ENCODE measurements at regions not wholly inside any gene's neighbourhood (a gene's known extent, or its start where the extent isn't known, plus 50 kb on each side); places are given as distances from the start of the nearest gene placed in this dataset.

GRCh38 chr2:64361151-64361938 lies 92.6 kb upstream of the LGALSL start:
- intact Hi-C loops (cut with micrococcal nuclease) = loop anchor here (10.0 kb wide), 1 partner anchor 63 kb away; no protein-coding TSS in a partner anchor
- no peak overlapping the region for H3K4me3 ChIP-seq (ENCODE audit: control extremely low read depth in 1 of 5, extremely low read depth in 1 of 5, insufficient read depth in 1 of 5, low read depth in 2 of 5, low read length in 4 of 5)
- H3K4me3 Mint-ChIP-seq = no peak overlapping the region
- ChIA-PET CTCF (no interaction called here), POLR2A (no interaction called here)
- H3K4me1 Mint-ChIP-seq = peaks cover 11% of the 10 kb centered on the region
- ATAC-seq (ENCODE audit: low read depth) = no peak
- peaks cover 29% of the 10 kb centered on the region for H3K27me3 Mint-ChIP-seq
- 89% methylated on average over 10 of the region's 12 CpGs for WGBS (ENCODE audit: insufficient coverage)
- H4K20me1 ChIP-seq (ENCODE audit: control insufficient read depth, insufficient read depth, low read length, poor library complexity, severe bottlenecking) = no peaks in the 10 kb centered on the region
- DNase-seq = no peak
- peaks cover 0 to 18% (median 6%) of the 10 kb centered on the region in 4 experiments for H3K27me3 ChIP-seq (replicated peaks in 1 of 4; ENCODE audit: control extremely low read depth in 1 of 4, control insufficient read depth in 3 of 4, insufficient read depth in 4 of 4, low read length in 3 of 4)
- no peak overlapping the region for H3K4me2 ChIP-seq (replicated peaks; ENCODE audit: low read depth, low read length, poor library complexity, severe bottlenecking)
- no peaks in the 10 kb centered on the region for H3K9me3 Mint-ChIP-seq (ENCODE audit: insufficient read depth)
- TF ChIP-seq, protein P1, sequence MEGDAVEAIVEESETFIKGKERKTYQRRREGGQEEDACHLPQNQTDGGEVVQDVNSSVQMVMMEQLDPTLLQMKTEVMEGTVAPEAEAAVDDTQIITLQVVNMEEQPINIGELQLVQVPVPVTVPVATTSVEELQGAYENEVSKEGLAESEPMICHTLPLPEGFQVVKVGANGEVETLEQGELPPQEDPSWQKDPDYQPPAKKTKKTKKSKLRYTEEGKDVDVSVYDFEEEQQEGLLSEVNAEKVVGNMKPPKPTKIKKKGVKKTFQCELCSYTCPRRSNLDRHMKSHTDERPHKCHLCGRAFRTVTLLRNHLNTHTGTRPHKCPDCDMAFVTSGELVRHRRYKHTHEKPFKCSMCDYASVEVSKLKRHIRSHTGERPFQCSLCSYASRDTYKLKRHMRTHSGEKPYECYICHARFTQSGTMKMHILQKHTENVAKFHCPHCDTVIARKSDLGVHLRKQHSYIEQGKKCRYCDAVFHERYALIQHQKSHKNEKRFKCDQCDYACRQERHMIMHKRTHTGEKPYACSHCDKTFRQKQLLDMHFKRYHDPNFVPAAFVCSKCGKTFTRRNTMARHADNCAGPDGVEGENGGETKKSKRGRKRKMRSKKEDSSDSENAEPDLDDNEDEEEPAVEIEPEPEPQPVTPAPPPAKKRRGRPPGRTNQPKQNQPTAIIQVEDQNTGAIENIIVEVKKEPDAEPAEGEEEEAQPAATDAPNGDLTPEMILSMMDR (IDR thresholded peaks at IDR 0.05) = no peak
- no peak for TF ChIP-seq EZH2 (IDR thresholded peaks at IDR 0.05; ENCODE audit: borderline replicate concordance, insufficient read depth, low read depth, low read length, poor library complexity, severe bottlenecking)
- peaks cover 4 to 11% of the 10 kb centered on the region in 2 donors for H3K4me1 ChIP-seq (ENCODE audit: control insufficient read depth in 2 of 2, insufficient read depth in 2 of 2, low read length in 2 of 2)
- no peaks in the 10 kb centered on the region for H3K79me2 ChIP-seq (ENCODE audit: control insufficient read depth, insufficient read depth, low read length)
- no peak overlapping the region for H3K9ac ChIP-seq (ENCODE audit: low read length)
- H2AFZ ChIP-seq (ENCODE audit: insufficient read depth, low read depth, low read length, poor library complexity, severe bottlenecking) = no peak overlapping the region
- H3K36me3 ChIP-seq (replicated peaks in 1 of 2; ENCODE audit: control extremely low read depth in 1 of 2, control insufficient read depth in 1 of 2, extremely low read depth in 1 of 2, insufficient read depth in 2 of 2, low read length in 1 of 2) = no peaks in the 10 kb centered on the region
- H3K27ac Mint-ChIP-seq = no peak overlapping the region
- no peak overlapping the region for H3K27ac ChIP-seq (ENCODE audit: low read length in 2 of 2)
- H3K9me3 ChIP-seq (ENCODE audit: control extremely low read depth in 1 of 3, control insufficient read depth in 2 of 3, insufficient read depth in 1 of 3, low read length in 2 of 3) = no peaks in the 10 kb centered on the region

- Histone ChIP-seq H3K27me3 (replicated peaks in 1 of 4; ENCODE audit: control extremely low read depth in 1 of 4, control insufficient read depth in 3 of 4, insufficient read depth in 4 of 4, low read length in 3 of 4) (peaks cover 0 to 14% (median 6%) of the 10 kb centered on the region in 4 experiments), H3K9me3 (ENCODE audit: control extremely low read depth in 1 of 3, control insufficient read depth in 2 of 3, insufficient read depth in 1 of 3, low read length in 2 of 3) (no peaks in the 10 kb centered on the region), H4K20me1 (ENCODE audit: control insufficient read depth, insufficient read depth, low read length, poor library complexity, severe bottlenecking) (no peaks in the 10 kb centered on the region), H3K4me2 (replicated peaks; ENCODE audit: low read depth, low read length, poor library complexity, severe bottlenecking) (no peak overlapping the region), H3K36me3 (replicated peaks in 1 of 2; ENCODE audit: control extremely low read depth in 1 of 2, control insufficient read depth in 1 of 2, extremely low read depth in 1 of 2, insufficient read depth in 2 of 2, low read length in 1 of 2) (no peaks in the 10 kb centered on the region), H3K4me1 (ENCODE audit: control insufficient read depth in 2 of 2, insufficient read depth in 2 of 2, low read length in 2 of 2) (peaks cover 4 to 11% of the 10 kb centered on the region in 2 donors), H2AFZ (ENCODE audit: insufficient read depth, low read depth, low read length, poor library complexity, severe bottlenecking) (no peak overlapping the region), H3K4me3 (ENCODE audit: control extremely low read depth in 1 of 5, extremely low read depth in 1 of 5, insufficient read depth in 1 of 5, low read depth in 2 of 5, low read length in 4 of 5) (no peak overlapping the region), H3K9ac (ENCODE audit: low read length) (no peak overlapping the region), H3K79me2 (ENCODE audit: control insufficient read depth, insufficient read depth, low read length) (no peaks in the 10 kb centered on the region), H3K27ac (ENCODE audit: low read length in 2 of 2) (no peak overlapping the region)
- no peak overlapping the region for H3K4me3 Mint-ChIP-seq
- TF ChIP-seq EZH2 (IDR thresholded peaks at IDR 0.05; ENCODE audit: borderline replicate concordance, insufficient read depth, low read depth, low read length, poor library complexity, severe bottlenecking) = no peak
- 85% methylated on average over 4 of the region's 4 CpGs for WGBS (ENCODE audit: insufficient coverage)
- H3K27ac Mint-ChIP-seq = no peak overlapping the region
- intact Hi-C loops (cut with micrococcal nuclease) = loop anchor here (10.0 kb wide), 1 partner anchor 62 kb away; no protein-coding TSS in a partner anchor
- CTCF ChIA-PET = no interaction called here
- no peaks in the 10 kb centered on the region for H3K9me3 Mint-ChIP-seq (ENCODE audit: insufficient read depth)
- ATAC-seq (ENCODE audit: low read depth) (no peak), DNase-seq (no peak)
- POLR2A ChIA-PET = no interaction called here
- H3K27me3 Mint-ChIP-seq = peaks cover 17% of the 10 kb centered on the region
- peaks cover 11% of the 10 kb centered on the region for H3K4me1 Mint-ChIP-seq
Measured at GRCh38 chr2:64362562-64363026, 91.4 kb upstream of the LGALSL start.

Data from B cell (primary cell).